HG03039 (cell line): ENCODE measurements at regions not wholly inside any gene's neighbourhood (a gene's known extent, or its start where the extent isn't known, plus 50 kb on each side); places are given as distances from the start of the nearest gene placed in this dataset.

Source experiments
- ATAC-seq: cut with Tn5 transposase; IDR thresholded peaks from one replicate; pipeline ENCODE4 v1.9.1; 2021; ENCODE audit warnings: mild to moderate bottlenecking, moderate library complexity; ENCODE audit not compliant: unreplicated experiment

DNA sequence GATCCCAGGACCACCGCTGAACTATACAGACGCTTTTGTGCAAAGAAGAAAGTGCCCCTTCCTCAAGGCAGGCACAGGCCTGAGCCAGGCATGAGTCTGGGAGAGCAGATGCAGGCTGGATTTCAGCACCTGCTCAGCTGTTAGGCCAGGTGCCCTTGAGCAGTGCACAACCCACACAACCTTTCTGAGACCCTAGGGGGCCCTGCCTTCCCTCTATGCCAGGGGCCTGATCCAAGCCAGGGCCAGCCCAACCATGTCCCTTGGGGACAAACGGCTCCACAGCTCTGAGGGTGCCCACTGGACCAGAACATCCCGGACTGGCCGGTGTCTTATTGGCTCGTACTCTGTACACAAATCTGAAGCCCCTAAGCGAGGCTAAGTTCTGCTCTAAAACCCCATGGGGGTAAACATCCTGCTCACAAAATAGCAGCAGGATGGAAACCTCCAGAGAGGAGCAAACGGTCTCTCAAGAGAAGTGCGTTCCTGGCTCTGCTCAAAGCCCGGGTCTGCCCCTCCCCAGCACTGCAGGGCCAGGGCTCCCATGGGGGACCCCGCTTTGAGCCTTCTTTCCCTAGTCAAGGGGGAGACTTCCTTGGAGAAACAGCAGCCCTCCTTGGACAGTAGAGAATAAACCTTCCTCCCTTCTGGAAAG lies 275.1 kb downstream of the NPHP4 start:
- no peak for ATAC-seq

GRCh38 chr1:5716126-5716525 lies 276.1 kb downstream of the NPHP4 start:
- ATAC-seq, result no peak

GRCh38 chr1:5713101-5714010 lies 278.9 kb downstream of the NPHP4 start:
- ATAC-seq, result no peak

DNA sequence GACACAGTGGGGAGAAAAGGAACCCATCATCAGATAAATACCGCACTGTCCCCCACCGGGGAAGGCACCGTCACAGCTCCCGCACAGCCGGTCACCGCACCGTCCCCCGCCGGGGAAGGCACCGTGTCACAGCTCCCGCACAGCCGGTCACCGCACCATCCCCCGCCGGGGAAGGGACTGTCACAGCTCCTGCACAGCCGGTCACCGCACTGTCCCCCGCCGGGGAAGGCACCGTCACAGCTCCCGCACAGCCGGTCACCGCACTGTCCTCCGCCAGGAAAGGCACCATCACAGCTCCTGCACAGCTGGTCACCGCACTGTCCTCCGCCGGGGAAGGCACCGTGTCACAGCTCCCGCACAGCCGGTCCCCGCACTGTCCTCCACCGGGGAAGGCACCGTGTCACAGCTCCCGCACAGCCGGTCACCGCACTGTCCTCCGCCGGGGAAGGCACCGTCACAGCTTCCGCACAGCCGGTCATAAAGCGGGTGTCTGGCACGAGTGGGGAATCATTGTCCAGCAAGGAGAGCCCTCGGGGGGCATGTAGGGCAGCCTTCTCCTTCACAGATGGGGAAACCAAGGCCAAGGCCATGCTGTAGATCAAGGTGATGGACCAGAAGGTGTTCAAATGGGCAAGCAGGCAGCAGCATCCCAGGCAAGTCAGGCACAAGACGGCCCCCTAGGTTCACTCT lies 280.1 kb downstream of the NPHP4 start:
- ATAC-seq, result no peak

- ATAC-seq, result no peak
Observed at GRCh38 chr1:5711079-5711478, 281.1 kb downstream of the NPHP4 start.

GRCh38 chr1:5709976-5710375 lies 282.2 kb downstream of the NPHP4 start:
- no peak for ATAC-seq

GRCh38 chr1:5709461-5709975 lies 282.7 kb downstream of the NPHP4 start:
- ATAC-seq, result no peak

DNA sequence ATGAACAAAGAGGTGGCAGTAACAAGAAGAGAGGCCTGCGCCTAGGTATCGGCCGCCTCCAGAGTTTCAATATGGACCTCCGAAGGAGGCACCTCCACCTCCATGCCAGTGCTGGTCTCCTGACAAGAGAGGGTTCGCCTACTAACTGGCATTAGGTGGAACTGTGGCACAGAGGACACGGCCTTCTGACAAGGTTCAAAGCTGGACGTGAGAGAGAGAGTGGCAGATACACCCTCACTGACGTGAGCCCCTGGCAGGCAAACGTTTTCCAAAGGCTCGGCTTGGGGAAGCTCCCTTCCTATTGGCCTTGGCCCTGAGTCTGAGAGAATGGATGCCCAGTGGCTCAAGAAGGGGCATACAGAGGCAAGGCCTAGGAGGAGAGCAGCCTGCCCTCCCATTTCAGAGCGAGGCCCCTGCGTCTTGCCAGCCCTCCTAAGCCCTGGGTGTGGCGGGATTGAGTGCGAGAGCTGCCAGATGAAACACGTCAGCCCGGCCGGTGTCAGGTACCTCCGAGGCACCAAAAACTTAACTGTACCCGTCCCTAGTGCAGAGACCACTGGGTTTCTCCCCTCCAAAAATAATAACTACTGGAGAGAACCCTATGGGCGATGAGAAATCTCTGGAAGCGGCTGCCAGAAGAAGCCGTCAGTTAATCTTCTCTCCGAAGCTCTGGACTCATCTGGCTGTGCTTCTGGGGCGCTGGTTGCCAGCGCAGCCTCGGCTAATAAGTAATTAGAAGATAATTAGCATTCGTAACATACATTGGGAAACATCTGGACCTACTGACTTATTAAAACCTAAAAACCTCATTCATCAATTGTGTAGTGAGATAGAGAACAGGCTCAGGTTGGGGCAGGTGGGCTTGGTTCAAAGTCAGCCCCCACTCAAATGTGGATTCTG lies 283.6 kb downstream of the NPHP4 start:
- ATAC-seq, result no peak

- ATAC-seq, result no peak
Observed at GRCh38 chr1:5707566-5708345, 284.5 kb downstream of the NPHP4 start.

DNA sequence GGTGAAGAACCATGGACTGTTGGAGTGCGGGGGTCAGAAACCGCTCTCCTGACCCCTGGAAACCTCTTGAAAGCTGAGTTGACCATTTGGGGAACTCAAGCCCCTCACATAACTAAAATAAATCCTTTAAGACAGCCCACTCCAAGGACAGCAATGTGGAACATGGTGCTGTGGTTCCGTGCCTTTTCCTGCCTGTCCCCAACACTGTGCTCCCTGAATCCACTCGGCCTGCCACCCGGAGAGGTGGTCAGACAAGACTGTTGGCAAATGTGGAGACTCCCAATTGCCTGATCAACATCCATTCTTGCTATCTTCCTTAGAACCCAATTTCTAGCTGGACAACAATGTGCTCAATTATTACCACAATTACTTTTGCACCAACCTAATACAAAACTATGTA lies 286.0 kb downstream of the NPHP4 start:
- no peak for ATAC-seq

GRCh38 chr1:5705751-5706150 lies 286.5 kb downstream of the NPHP4 start:
- no peak for ATAC-seq

GRCh38 chr1:5704561-5705514 lies 287.4 kb downstream of the NPHP4 start:
- no peak for ATAC-seq

DNA sequence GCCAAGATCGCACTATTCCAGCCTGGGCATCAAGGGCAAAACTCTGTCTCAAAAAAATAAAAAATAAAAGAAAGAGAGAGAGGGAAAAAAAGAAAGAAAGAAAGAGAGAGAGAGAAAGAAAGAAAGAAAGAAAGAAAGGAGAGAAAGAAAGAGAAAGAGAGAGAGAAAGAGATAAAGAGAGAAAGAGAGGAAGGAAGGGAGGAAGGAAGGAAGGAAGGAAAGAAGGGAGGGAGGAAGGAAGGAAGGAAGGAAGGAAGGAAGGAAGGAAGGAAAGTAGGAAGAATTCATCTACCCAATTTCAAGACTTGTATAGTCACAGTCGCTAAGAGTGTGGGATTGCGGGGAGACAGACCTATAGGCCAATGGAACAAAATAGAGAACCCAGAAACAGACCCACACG lies 290.6 kb downstream of the NPHP4 start:
- ATAC-seq, result no peak

DNA sequence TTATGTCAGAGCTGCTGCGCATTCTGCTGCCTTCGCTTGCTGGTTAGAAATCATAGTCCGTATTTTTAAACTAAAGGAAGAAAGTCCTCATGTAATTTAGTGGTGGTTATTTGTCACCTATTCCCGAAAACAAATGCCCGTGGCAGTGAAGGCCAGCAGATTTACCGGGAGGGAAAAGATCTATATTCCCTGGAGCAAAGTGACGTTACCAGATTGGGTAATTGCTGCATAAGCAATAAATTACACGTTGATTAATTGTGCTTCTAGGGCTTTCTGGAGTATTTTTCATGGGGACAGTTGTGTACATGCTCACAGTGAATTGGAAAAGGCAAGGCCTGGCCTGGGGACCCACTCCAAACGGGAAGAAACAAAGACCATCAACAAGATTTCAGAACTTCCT lies 298.7 kb downstream of the NPHP4 start:
- ATAC-seq, result no peak

DNA sequence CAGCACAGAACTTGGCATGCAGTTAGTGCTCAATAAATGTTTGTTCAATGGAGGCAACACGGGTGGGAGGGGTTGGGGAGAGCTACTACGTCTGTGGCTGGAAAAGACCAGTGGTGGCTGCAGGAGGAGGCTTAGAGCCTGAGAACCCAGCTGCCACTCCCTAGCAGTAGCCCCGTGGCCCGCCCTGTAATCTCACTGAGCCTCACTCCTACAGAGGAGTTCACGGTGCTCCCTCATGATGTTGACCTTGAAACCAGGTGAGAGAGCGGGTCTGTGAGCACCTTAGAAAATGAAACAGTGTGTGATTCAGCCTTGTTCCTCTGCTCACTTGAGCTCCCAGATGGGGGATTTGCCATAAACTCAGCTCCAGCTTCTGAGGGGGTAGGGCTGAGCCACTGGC lies 299.6 kb downstream of the NPHP4 start:
- no peak for ATAC-seq

DNA sequence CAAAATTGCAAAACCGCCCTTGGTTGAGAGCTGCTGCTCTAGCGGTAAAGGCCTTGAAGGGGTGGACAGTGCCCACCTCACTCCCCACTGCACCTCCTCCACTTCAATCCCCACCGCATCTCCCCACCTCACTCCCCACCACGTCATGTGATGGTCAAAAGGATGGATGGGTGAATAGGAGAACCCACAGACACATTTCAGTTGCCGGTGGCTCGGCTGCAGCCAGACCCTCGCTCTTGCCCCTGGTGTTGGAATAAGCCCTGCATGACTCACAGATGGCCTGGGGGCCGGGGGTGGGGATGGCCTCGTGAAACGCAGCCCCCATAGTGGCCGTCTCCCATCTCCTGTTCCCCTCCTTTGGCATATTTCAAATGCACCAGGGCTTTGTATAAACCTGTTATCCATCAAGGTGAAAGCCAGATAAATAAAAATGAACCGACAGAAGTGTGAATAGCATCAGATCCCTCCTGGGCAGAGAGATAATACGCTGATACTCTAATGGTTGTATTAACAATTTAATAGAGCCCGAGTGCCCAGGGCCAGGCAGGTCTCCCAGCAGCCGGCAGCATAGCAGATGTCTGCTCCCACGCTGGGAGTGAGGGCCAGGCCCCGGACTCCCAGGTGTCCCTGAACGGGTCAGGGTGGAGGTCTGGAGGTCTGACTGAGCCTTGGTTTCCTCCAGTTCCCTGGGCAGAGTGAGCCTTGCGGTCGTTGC lies 300.3 kb downstream of the NPHP4 start:
- ATAC-seq, result no peak

GRCh38 chr1:5690898-5691297 lies 301.3 kb downstream of the NPHP4 start:
- no peak for ATAC-seq

DNA sequence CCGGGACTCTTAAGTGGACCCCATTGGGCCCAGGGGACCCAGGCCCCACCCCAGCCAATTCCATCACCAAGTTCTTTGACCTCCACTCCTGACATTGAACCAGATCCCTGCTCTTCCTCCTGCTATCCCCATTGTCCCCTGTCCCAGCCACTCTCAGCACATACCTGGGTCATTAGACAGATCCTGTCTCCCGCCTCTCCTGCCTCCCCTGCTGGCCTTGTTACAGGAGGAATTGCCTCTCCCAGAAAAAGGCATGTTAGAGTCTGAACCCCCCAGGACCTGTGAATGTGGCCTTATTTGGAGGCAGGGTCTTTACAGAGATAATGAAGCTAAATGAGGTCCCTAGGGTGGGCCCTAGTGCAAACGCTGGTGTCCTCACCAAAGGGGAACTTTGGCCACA lies 301.9 kb downstream of the NPHP4 start:
- ATAC-seq, result no peak
